ENCODE measurements at regions not wholly inside any gene's neighbourhood (a gene's known extent, or its start where the extent isn't known, plus 50 kb on each side); places are given as distances from the start of the nearest gene placed in this dataset.

DNA sequence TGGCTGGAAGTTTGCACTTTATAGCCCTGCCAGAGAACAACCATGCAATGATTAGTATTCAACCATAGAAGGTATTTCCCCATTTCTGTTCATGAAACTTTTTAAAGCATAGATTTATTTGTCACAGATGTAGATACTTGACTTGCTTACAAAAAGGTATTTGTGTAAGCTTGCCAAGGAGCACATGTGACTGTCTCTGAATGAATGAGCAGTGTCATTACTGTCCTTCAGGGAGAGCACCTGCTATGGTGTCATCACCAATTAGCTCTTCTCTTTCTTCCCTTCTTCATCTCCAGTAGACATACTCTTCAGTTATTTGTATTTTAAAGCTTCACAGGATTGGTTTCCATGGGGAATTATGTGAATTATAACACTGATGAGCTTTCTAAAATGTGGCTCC lies 1064.7 kb upstream of the GRIA3 start:
- no peak for TF ChIP-seq TAF1 (IDR thresholded peaks at IDR 0.05; ENCODE audit: low read depth, low read length)
- no peak for TF ChIP-seq POLR2AphosphoS5 (IDR thresholded peaks at IDR 0.05; ENCODE audit: low read depth, low read length)
- TF ChIP-seq POLR2A (IDR thresholded peaks at IDR 0.05; ENCODE audit: low read depth, low read length): no peak
- TF ChIP-seq PAX5 (IDR thresholded peaks at IDR 0.05; ENCODE audit: insufficient read depth, low read length, severe bottlenecking): no peak
